Fibroblast of mammary gland (primary cell): ENCODE measurements at regions not wholly inside any gene's neighbourhood (a gene's known extent, or its start where the extent isn't known, plus 50 kb on each side); places are given as distances from the start of the nearest gene placed in this dataset.

Experiments
- DNase-seq: peaks from one replicate; pipeline ENCODE4 v3.0.0-alpha.2; 2010; ENCODE audit warnings: low read depth
- H3K4me3 ChIP-seq: 2 replicates; pipeline ENCODE4 v1.5.1; 2011; ENCODE audit warnings: low read depth, mild to moderate bottlenecking, low read length, moderate library complexity; ENCODE audit not compliant: control insufficient read depth
- TF ChIP-seq, protein P1 (sequence below): conservative IDR thresholded peaks from 2 replicates; pipeline ENCODE4 v1.5.1; 2011; ENCODE audit warnings: low read depth, low read length, inconsistent platforms; ENCODE audit not compliant: control insufficient read depth, insufficient read depth

DNA sequence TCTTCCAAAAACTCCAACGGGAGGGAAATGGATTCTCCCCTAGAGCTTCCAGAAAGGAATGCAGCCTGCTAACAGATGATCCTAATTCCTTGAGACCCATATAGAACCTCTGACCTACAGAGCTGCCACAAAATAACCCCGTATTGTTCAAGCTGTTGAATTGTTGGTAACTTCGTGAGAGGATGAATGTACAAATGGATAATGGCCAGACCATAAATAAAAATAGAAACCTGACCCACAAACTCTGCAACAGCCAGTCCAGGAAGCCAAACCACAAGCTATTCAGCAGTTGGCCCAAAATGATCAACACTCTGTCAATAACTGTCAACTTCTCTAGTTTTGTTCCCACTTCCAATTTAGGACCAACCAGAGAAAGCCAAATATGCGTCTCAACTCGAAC, 414.0 kb upstream of the ZNF717 start:
- no peak overlapping the region for H3K4me3 ChIP-seq
- TF ChIP-seq, protein P1, sequence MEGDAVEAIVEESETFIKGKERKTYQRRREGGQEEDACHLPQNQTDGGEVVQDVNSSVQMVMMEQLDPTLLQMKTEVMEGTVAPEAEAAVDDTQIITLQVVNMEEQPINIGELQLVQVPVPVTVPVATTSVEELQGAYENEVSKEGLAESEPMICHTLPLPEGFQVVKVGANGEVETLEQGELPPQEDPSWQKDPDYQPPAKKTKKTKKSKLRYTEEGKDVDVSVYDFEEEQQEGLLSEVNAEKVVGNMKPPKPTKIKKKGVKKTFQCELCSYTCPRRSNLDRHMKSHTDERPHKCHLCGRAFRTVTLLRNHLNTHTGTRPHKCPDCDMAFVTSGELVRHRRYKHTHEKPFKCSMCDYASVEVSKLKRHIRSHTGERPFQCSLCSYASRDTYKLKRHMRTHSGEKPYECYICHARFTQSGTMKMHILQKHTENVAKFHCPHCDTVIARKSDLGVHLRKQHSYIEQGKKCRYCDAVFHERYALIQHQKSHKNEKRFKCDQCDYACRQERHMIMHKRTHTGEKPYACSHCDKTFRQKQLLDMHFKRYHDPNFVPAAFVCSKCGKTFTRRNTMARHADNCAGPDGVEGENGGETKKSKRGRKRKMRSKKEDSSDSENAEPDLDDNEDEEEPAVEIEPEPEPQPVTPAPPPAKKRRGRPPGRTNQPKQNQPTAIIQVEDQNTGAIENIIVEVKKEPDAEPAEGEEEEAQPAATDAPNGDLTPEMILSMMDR: no peak
- DNase-seq: peak; percentile 2

DNA sequence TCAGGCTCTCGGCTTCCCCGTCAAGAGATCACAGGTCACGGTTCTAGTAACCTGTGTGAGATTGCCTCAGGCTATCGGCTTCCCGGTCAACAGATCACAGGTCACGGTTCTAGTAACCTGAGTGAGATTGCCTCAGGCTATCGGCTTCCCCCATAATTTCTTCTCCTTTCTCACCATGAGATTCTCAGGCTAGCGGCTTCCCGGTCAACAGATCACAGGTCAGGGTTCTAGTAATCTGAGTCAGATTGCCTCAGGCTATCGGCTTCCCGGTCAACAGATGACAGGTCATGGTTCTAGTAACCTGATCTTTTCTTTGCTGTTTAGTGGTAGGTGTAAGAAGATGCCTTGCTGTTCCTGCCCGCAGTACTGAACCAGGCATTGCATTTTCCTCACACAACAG, 418.2 kb upstream of the ZNF717 start:
- TF ChIP-seq, protein P1: no peak
- no peak overlapping the region for H3K4me3 ChIP-seq
- DNase-seq: no peak

DNA sequence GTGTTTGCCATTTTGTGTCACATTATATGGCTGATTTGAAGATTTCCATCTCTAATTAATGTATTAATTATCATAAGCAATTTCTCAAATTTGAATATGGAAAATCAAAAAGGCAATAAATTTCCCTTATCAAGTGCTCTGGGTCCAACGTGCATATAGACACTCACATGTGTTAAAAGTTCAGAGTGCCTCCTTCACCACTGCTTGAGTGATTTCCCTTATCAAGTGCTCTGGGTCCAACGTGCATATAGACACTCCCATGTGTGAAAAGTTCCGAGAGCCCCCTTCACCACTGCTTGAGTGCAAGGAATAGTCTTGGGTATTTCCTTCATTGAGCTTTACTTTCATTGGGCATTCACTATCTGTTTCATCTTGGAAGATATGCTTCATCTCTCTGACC, 421.0 kb upstream of the ZNF717 start:
- TF ChIP-seq, protein P1: no peak
- no peak for DNase-seq
- H3K4me3 ChIP-seq: no peak overlapping the region

DNA sequence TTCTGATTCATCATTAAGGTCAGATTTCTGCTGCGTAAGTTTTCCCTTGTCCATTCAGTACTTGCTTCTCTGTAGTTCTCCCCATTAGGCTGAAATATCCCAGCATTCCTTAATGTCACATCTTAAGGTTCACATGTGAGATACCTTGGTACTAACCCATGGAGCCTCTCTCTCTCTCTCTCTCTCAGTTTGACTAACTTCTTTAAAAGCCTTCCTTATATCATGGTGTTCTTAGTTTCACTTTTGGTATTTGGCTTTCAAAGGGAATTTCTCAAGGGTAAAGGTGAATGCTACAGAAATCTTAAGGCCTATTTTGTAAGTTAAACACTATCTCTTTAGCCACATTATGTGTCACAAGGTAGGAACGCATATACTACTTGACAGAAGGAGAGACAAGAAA, 427.3 kb upstream of the ZNF717 start:
- TF ChIP-seq, protein P1: no peak
- H3K4me3 ChIP-seq: no peak overlapping the region
- no peak for DNase-seq

DNA sequence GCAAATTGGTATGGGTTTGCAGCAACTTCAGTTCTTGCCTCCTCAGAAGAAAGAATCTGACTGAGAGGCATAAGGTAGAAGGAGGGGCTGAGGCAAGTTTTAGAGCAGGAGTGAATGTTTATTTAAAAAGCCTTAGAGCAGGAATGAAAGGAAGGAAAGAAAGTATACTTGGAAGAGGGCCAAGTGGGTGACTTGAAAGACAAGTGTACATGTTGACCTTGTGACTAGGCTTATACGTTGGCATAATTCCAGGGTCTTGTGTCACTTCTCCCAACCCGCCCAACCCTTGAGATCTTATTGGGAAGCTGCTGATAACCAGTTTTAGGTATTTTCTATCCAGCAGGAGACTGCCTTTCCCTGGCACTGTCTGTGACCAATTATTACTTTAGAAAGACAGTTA, 436.9 kb upstream of the ZNF717 start:
- TF ChIP-seq, protein P1: no peak
- no peak for DNase-seq
- no peak overlapping the region for H3K4me3 ChIP-seq

DNA sequence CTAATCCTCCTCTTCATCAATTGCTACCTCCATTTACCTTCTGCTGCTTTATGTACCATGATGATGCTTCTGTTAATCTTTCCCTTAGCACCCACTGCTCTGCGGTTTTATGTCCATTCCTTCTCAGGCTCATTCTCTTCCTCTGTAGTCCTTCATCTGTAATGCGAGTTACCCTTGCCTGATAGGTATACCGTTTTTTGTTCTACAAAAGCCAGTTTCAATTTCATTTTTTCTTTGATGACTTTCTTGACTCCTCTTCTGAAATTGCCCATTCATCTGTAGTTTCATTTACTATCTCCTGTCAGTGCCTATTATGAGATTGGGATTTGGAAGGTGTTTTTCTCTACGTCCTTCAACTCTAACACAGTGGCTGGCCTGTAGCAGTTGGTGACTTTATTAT, 445.9 kb upstream of the ZNF717 start:
- TF ChIP-seq, protein P1: no peak
- H3K4me3 ChIP-seq: no peak overlapping the region
- DNase-seq: no peak
